ENCODE measurements at regions not wholly inside any gene's neighbourhood (a gene's known extent, or its start where the extent isn't known, plus 50 kb on each side); places are given as distances from the start of the nearest gene placed in this dataset.

DNA sequence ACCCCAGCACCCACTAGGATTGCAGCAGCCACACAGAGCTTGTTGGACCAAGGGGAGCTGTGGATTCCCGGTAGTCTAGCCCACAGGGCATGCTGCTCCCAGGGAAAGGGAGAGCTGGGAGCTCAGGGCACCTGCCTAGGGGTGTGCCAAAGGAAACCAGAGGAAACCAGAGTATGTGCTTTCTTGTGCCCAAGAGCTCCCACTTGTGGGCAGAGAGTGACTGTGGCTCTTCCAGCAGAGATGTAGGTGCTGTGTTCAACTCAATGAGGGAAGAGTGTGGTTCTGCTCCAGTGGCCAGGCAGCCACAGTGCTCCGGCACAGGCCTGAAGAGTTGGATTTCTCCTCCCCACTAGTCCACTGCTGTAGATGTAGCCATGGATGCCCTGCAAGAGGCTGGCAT is 1050.0 kb upstream of the INTU start:
- Histone ChIP-seq H3K4me3 (ENCODE audit: insufficient read depth, low read depth, low read length) (no peak overlapping the region), H3K27me3 (ENCODE audit: control insufficient read depth, insufficient read depth, low read length) (no peaks in the 10 kb centered on the region), H3K36me3 (replicated peaks; ENCODE audit: control insufficient read depth, insufficient read depth, low read length) (no peaks in the 10 kb centered on the region)
- DNase-seq = no peak

DNA sequence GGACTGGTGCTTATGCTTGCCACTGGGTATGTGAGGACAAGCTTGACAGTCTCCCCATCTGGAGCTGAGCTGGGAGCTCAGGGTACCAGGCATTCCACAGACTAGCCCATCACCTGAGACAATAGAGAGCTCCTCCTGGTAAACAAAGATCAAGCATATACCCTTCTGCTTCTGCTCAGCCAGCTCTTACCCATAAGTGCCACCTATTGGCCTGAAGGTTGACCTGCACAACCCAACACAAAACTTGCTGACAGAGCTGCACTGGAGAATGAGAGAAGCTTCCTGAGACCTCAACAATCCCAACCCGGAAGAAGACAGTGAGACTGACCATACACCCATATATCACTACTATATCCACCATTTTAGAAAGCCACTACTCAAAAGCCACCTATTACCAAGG is 1049.2 kb upstream of the INTU start:
- Histone ChIP-seq H3K27me3 (ENCODE audit: control insufficient read depth, insufficient read depth, low read length) (no peaks in the 10 kb centered on the region), H3K4me3 (ENCODE audit: insufficient read depth, low read depth, low read length) (no peak overlapping the region), H3K36me3 (replicated peaks; ENCODE audit: control insufficient read depth, insufficient read depth, low read length) (no peaks in the 10 kb centered on the region)
- peak; percentile 18 for DNase-seq

DNA sequence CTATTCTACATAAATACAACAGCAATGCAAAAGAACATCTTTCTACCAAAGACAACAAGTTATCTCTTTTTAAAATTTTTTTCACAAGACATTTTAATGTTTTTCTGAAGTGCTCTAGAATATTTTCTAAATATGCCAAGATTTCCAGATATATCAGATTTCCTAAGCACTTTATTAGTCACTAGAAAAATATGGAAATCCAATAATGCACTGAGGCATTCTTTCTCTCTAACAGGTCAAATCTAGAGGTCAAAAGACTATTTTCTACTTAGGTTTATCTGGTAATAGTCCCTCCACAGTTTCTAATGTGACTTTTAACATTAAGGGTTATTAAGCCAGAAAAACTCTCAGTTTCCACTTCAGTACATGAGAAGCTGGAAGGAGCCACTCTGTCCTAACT is 1041.2 kb upstream of the INTU start:
- no peaks in the 10 kb centered on the region for H3K36me3 ChIP-seq (replicated peaks; ENCODE audit: control insufficient read depth, insufficient read depth, low read length)
- H3K27me3 ChIP-seq (ENCODE audit: control insufficient read depth, insufficient read depth, low read length) = no peaks in the 10 kb centered on the region
- no peak for DNase-seq
- no peak overlapping the region for H3K4me3 ChIP-seq (ENCODE audit: insufficient read depth, low read depth, low read length)

DNA sequence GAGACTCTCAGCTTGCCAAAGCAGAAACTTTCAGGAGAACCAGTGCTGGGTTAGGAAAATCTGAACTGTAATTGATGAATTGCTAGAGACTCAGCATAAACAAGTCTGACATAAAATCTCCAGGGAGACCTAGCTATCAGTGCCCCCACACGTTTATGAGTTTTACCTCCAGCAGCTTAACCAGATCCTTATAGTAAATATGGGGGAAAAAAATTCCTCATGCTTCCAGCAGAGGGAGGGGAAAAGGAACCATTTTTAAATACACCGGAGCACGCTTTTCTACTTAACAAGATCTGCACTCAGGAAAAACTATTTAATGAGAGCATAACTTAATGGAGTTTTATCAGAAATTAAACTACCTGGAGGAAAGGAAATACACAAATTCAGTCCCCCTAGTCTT is 1040.7 kb upstream of the INTU start:
- Histone ChIP-seq H3K36me3 (replicated peaks; ENCODE audit: control insufficient read depth, insufficient read depth, low read length) (no peaks in the 10 kb centered on the region), H3K4me3 (ENCODE audit: insufficient read depth, low read depth, low read length) (no peak overlapping the region), H3K27me3 (ENCODE audit: control insufficient read depth, insufficient read depth, low read length) (no peaks in the 10 kb centered on the region)
- DNase-seq = no peak

DNA sequence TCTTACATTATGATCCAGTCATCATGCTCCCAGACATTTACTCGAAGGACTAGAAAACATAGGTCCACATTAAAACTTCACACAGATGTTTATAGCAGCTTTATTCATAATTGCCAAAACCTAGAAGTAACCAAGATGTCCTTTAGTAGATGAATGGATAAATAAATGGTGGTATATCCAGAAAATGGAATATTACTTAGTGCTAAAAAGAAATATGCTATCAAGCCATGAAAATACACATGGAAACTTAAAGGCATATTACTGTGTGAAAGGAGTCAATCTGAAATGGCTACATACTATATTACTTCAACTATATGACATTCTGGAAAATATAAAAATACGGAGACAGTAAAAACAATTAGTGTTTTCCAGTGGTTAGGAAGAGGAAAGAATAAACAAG is 1039.1 kb upstream of the INTU start:
- no peak overlapping the region for H3K4me3 ChIP-seq (ENCODE audit: insufficient read depth, low read depth, low read length)
- DNase-seq = no peak
- H3K36me3 ChIP-seq (replicated peaks; ENCODE audit: control insufficient read depth, insufficient read depth, low read length) = no peaks in the 10 kb centered on the region
- H3K27me3 ChIP-seq (ENCODE audit: control insufficient read depth, insufficient read depth, low read length) = no peaks in the 10 kb centered on the region

DNA sequence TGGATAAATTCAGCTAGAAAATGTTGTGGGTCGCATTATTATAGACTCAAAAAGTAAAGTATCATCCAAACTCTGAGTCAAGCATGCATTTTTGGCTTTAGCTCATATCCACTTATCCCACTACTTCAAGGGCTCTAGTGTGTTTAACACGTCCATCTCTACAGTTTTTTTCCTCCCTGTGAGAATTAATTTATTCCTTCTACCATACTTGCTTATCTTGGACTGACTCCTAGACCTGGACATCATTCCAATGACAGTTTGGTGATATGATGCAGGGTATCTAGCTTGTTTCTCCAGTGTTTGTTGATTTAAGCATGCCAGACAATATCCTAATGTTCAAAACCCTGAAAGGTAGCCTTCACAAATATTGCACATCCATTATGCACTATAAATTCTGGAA is 1037.1 kb upstream of the INTU start:
- DNase-seq = no peak
- no peak overlapping the region for H3K4me3 ChIP-seq (ENCODE audit: insufficient read depth, low read depth, low read length)
- H3K36me3 ChIP-seq (replicated peaks; ENCODE audit: control insufficient read depth, insufficient read depth, low read length) = no peaks in the 10 kb centered on the region
- no peaks in the 10 kb centered on the region for H3K27me3 ChIP-seq (ENCODE audit: control insufficient read depth, insufficient read depth, low read length)

DNA sequence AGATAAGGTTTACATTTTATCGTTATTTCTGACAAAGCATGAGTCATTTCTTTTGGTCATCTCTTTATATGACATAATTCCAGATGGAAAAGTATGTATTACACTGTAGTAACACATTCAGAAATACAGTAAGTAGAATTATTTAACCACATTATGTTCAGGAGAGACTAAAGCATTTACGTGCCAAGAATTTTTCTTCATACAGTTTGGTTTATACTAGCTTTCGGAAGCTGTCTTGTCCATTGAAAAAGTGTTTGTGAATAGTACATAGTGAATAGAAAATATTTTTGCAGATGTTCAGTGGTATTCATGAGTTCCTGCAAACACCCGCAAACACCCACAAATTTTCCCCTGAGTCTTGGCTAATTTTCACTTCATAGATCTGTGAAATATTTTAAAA is 1033.0 kb upstream of the INTU start:
- DNase-seq = no peak
- Histone ChIP-seq H3K27me3 (ENCODE audit: control insufficient read depth, insufficient read depth, low read length) (no peaks in the 10 kb centered on the region), H3K36me3 (replicated peaks; ENCODE audit: control insufficient read depth, insufficient read depth, low read length) (no peaks in the 10 kb centered on the region), H3K4me3 (ENCODE audit: insufficient read depth, low read depth, low read length) (no peak overlapping the region)

DNA sequence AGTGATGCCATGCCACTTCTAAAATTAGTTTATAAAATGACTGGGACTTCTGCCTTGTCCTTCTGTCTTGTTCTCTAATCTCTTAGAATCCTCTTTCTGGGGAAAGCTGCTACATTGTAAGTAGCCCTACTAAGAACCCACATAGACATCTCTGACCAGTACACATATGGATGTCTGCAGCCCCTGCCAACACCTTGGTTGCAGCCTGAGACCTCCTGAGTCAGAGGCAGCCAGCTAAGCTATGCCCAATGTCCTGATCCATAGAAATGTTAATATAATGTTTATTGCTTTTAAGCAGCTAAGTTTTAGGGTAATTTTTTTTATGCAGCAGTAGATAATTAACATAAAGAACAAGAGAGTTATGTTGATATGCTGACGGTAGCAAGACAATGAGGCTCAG is 1029.5 kb upstream of the INTU start:
- DNase-seq = no peak
- Histone ChIP-seq H3K36me3 (replicated peaks; ENCODE audit: control insufficient read depth, insufficient read depth, low read length) (no peaks in the 10 kb centered on the region), H3K4me3 (ENCODE audit: insufficient read depth, low read depth, low read length) (no peak overlapping the region), H3K27me3 (ENCODE audit: control insufficient read depth, insufficient read depth, low read length) (no peaks in the 10 kb centered on the region)

DNA sequence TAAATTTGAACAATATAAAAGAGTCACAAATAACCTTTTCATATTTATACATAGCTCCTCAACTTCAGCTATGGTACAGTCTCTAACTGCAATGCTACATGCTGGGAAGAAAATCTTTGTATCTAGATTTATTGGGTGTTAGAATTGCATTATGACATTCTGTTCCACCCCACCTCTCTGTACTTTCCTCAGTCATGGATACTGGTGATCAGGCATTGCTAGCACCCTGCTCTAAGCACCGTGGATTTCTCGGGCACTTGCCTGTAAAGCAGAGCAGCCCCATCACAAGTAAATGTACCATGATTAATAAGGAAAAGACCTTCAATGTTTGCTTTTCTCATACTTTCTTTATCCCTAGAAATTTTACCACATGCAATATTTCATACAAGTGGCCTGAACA is 1028.9 kb upstream of the INTU start:
- no peak overlapping the region for H3K4me3 ChIP-seq (ENCODE audit: insufficient read depth, low read depth, low read length)
- H3K27me3 ChIP-seq (ENCODE audit: control insufficient read depth, insufficient read depth, low read length) = no peaks in the 10 kb centered on the region
- H3K36me3 ChIP-seq (replicated peaks; ENCODE audit: control insufficient read depth, insufficient read depth, low read length) = no peaks in the 10 kb centered on the region
- no peak for DNase-seq

DNA sequence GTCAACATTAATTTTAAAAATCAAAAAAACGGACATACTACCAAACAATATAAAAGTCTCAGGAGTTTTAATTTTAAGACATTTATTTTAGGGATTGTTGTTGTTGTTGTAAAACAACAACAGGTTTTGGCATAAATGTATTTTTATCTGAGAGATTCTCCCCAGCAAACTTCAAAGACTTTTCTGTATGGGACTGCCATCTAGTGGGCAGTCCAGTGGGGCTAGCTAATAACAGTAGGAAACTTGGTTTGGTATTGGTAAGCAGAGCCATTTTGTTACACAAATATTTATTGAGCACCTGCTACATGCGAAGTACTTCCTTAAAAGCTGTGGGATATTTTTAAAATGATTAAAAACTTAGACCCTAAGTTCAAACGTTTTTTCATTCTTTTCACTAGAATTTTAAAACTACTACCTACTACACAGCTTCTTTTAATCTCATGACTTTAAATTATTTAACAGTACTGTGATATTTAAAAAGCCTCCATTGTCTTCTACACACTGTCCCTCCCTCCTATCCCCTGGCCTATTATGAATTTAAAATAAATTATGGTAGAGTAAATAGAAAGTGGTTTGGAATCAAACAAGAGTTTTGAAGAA is 1028.4 kb upstream of the INTU start:
- no peaks in the 10 kb centered on the region for H3K36me3 ChIP-seq (replicated peaks; ENCODE audit: control insufficient read depth, insufficient read depth, low read length)
- DNase-seq = no peak
- H3K4me3 ChIP-seq (ENCODE audit: insufficient read depth, low read depth, low read length) = no peak overlapping the region
- no peaks in the 10 kb centered on the region for H3K27me3 ChIP-seq (ENCODE audit: control insufficient read depth, insufficient read depth, low read length)

DNA sequence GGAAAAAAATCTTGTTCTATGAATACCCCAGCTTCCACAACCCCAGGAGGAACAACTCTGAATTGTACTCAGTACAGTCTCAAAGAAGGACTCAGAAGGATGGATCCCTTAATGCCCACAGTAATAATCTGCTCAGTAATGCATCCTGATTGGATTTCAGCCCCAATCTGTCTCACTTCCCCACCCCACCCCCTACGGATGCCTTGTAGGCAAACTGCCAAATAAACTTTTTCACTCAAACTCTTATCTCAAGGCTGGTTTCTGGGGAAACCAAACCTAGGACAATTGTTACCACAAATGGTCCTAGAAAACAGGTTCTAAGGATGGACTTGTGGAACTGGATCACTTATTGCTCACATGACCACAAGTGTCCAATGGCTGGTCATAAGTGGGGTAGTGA is 1021.8 kb upstream of the INTU start:
- H3K4me3 ChIP-seq (ENCODE audit: insufficient read depth, low read depth, low read length) = no peak overlapping the region

DNA sequence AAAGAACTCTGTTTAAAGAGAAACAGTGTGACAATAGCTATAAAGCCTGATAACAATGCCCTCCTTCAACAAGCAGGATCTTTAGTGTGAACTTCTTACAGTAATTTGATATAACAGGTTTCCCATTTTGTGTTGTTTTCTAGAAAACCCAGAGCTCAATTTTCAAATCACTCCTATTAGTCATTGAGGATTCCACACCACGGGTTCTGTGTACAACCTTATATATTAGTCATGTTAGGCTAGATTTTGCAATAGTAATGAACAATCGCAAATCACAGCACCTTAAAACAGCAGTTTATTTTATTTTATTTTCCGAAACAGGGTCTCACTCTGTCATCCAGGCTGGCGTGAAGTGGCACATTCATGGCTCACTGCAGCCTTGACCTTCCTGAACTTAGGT is 1020.9 kb upstream of the INTU start:
- no peak for DNase-seq
- Histone ChIP-seq H3K27me3 (ENCODE audit: control insufficient read depth, insufficient read depth, low read length) (no peaks in the 10 kb centered on the region), H3K36me3 (replicated peaks; ENCODE audit: control insufficient read depth, insufficient read depth, low read length) (no peaks in the 10 kb centered on the region), H3K4me3 (ENCODE audit: insufficient read depth, low read depth, low read length) (no peak overlapping the region)

More for the DNA sequence above, 1021.8 kb upstream of the INTU start:
- Histone ChIP-seq H3K27me3 (ENCODE audit: control insufficient read depth, insufficient read depth, low read length) (no peaks in the 10 kb centered on the region), H3K36me3 (replicated peaks; ENCODE audit: control insufficient read depth, insufficient read depth, low read length) (no peaks in the 10 kb centered on the region)
- no peak for DNase-seq

DNA sequence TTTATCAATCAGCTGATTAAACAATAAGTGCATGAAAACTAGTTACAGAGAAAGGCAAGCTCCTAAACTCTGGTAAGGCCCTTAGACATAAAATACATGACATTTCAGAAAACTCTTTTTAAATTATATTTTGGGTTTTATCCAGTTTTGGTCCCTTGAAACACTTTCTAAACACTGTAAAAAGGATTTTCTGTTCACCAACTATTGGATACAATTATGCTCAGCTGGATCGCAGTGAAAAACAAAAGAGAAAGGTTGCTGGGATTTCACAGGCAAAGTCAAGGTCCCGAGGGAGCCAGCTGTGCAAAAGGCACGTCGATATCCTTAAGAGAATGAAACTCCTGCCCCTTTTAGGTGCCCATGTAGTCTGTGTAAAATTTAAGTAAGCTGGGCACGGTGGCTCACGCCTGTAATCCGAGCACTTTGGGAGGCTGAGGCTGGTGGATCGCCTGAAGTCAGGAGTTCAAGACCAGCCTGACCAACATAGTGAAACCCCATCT is 1018.4 kb upstream of the INTU start:
- Histone ChIP-seq H3K36me3 (replicated peaks; ENCODE audit: control insufficient read depth, insufficient read depth, low read length) (no peaks in the 10 kb centered on the region), H3K27me3 (ENCODE audit: control insufficient read depth, insufficient read depth, low read length) (no peaks in the 10 kb centered on the region), H3K4me3 (ENCODE audit: insufficient read depth, low read depth, low read length) (no peak overlapping the region)
- DNase-seq = no peak

DNA sequence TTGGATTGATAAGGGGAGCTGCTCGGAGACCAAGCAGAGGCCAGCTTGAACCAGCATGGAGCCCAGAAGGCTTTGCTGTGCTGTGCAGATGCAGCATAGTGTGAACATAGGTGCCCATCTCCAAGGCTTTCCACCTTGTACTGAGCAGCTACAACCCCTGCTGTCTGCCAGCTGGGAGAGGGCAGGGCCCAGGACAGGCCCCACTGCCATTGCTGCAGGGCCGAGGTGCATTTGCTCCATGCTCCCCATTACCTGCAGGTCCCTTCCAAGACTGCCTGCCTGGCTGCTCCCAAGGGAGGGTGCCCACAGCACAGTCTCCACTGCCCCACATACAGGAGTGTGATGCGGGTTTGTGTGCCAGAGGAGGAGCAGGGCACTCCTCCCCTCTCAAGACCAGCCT is 1016.0 kb upstream of the INTU start:
- DNase-seq = no peak

DNA sequence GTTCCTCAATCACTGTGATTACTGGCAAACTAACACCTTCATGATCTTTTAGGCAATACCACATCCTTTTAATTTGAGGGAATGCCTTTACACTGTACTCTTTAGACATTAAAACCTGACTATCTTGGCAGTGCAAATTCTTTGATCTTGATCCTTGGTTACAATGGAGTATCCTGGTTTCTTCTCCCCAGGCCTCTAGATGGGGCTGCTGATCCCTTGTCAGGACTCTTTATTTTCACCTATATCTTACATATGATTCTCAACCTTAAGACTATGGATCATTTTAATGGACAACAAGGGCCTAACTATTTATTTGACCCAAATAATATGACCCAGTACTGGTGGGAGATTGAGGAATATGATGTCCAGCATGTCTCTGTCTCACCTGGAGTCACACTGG is 1005.5 kb upstream of the INTU start:
- no peaks in the 10 kb centered on the region for H3K36me3 ChIP-seq (replicated peaks; ENCODE audit: control insufficient read depth, insufficient read depth, low read length)
- peak; percentile 36 for DNase-seq
- no peak overlapping the region for H3K4me3 ChIP-seq (ENCODE audit: insufficient read depth, low read depth, low read length)

More for the DNA sequence above, 1016.0 kb upstream of the INTU start:
- Histone ChIP-seq H3K27me3 (ENCODE audit: control insufficient read depth, insufficient read depth, low read length) (no peaks in the 10 kb centered on the region), H3K4me3 (ENCODE audit: insufficient read depth, low read depth, low read length) (no peak overlapping the region), H3K36me3 (replicated peaks; ENCODE audit: control insufficient read depth, insufficient read depth, low read length) (no peaks in the 10 kb centered on the region)

DNA sequence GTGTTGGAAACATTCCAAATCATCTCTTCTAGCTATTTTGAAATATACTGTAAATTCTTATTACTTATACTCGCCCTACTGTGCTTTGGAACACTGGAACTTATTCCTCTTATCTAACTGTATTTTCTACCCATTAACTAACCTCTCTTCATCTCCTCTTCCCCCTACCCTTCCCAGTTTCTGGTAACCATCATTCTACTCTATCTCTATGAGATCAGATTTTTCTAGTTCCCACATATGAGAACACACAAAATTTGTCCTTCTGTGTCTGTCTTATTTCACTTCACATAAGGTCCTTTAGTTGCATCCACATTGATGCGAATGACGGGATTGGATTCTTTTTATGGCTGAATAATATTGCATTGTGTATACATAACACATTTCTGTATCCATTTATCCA is 1003.8 kb upstream of the INTU start:
- Histone ChIP-seq H3K4me3 (ENCODE audit: insufficient read depth, low read depth, low read length) (no peak overlapping the region), H3K36me3 (replicated peaks; ENCODE audit: control insufficient read depth, insufficient read depth, low read length) (no peaks in the 10 kb centered on the region), H3K27me3 (ENCODE audit: control insufficient read depth, insufficient read depth, low read length) (no peaks in the 10 kb centered on the region)
- DNase-seq = no peak

More for the DNA sequence above, 1005.5 kb upstream of the INTU start:
- no peaks in the 10 kb centered on the region for H3K27me3 ChIP-seq (ENCODE audit: control insufficient read depth, insufficient read depth, low read length)

Data from H7 (cell line).